Activated CD4-positive, alpha-beta T cell treated with anti-CD3 and anti-CD28 coated beads, Interleukin-2, amount 50 U/mL, for 16 hours (primary cell): ENCODE measurements at regions not wholly inside any gene's neighbourhood (a gene's known extent, or its start where the extent isn't known, plus 50 kb on each side); places are given as distances from the start of the nearest gene placed in this dataset.

Experiments
- DNase-seq: peaks from one replicate; pipeline ENCODE4 v3.0.0-alpha.2; 2020

GRCh38 chr6:82680192-82680591 lies 316.6 kb downstream of the TPBG start:
- DNase-seq: no peak

DNA sequence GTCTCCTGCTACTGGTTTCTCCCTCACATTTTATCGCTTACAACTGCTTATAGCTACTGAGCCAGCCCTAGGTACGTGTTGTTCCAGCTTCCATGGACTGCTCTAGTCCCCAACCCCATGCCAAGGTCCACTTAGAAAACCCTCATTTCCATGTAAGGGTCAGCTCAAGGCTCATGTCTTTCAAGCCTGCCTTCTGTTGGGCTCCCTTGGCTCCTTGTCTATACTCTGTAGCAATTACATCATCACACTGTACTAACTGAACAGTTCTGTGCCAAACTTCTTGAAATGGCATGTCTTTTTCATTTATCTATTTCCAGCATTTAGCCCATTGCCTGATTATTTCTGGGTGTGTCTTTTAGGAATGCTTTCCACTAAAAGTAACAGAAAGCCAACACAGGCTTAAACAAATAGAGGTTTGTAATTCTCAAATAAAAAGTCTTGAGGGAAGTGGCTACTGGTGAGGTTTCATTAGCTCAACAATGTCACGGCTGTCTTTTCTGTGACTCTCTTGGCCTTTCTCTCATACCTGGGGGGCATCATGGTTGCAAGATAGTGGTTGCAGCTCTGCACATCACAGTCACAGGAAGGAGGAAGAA lies 317.6 kb downstream of the TPBG start:
- no peak for DNase-seq

GRCh38 chr6:82686719-82687118 lies 323.1 kb downstream of the TPBG start:
- no peak for DNase-seq

- DNase-seq: no peak
These were observed 324.2 kb downstream of the TPBG start for GRCh38 chr6:82687855-82688254.

DNA sequence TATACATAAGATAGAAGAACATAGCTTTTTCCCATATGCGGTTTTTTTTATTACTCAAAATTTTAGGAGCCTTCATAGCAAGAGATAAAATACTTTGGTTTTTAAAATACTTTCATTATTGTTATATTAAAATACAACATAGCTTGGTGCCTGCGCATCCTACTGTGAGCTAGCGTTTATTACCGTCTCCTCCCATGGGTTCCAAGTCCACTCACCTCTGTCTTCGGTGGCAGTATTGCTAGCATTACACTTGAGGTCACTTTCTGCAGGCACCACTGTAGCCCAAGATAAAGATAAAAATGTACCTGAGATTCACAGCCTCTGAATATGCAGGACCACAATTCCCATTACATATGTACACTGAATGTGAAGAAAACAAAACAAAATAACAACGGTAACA lies 326.7 kb downstream of the TPBG start:
- no peak for DNase-seq

DNA sequence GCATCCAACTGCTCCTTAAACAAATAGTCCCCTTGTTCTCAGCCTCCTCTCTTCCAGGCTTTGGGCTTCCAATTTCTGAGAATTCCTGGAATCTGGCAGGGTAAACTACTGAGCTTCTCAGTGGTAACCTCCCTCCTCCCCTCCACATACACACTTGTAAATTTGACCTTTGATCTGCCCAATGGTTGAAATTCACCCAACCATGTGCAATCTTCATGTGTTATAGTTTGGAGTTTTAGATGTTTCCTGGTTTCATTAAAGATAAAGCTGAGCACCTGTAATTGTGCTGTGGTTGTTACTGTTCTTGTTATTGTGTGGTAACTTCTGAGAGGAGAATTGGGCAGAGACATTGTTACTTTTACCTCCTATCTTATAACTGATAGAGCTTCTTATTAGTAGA lies 328.4 kb downstream of the TPBG start:
- no peak for DNase-seq

DNA sequence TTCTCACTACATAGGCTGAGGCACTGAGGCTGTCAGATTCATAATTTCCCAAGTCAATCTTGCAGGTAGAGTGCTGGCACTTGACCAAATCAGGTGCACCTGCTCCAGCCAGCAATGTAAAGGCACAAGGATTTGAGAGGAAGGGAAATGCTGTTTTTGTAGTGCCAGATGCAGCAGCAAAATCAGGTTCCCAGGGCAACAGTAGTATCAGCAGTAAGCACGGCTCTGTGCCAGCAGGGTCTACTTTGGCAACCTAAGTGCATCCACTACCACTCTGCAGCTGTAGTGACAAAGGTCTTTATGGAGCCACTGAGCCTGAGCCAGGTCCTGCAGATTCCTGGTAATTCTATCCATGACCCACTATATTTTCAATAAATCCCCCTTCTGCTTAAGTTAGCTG lies 329.5 kb downstream of the TPBG start:
- DNase-seq: no peak

- DNase-seq: no peak
These were observed 337.7 kb downstream of the TPBG start for GRCh38 chr6:82701341-82701740.

DNA sequence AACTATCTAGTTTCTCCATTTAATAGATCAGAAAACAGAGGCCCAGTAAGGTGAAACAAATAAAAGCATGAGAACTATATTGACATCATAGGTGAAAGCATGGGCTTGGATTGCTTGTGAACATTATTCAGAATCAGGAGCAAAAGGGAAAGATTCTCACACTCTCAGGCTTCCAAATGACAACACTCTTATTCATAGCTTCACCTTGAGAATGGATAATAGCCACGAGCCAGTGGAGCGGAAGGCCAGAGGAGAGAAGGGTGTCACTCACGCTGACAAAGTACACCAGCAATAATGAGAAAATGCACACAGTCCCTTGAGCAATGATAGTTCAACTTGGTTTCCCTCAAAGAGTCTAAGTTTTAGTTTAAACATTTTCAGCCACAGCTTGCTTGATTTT lies 339.0 kb downstream of the TPBG start:
- no peak for DNase-seq

DNA sequence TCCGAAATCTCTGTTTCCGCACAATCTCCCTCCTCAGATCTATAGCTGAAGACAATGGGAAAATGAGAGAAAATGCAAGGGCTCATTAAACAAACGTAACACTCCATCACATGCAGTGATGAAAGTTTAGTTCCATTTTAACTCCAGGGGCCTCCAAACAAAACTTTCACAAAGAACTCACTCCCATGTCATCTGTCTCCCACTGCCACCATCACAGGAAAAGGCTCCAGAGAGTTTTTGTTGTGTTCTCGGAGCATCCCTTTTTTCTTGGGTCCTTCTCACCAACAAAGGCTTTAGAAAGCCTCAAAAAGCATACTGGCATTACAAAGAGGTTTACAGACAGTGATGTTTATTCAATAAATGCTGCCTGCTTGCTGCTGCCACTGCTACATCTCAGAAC lies 339.6 kb downstream of the TPBG start:
- DNase-seq: no peak

DNA sequence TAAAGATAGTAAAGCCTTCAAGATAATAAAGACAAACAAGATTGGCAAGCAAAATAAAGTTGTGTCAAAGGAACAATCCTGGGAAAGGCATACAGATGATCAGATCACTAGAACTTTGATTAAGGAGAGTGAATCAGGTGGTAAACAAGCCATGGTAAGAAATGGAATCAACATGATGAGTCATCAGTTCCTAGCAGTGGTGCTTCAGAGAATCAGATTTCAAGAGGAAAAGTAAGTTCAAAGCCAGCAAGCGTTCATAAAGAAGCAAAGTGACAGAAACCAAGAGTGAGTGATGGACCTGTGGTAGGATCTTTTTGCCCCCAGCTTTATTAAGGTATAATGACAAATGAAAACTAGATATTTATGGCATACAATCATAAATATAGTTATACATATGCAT lies 340.4 kb downstream of the TPBG start:
- no peak for DNase-seq

- no peak for DNase-seq
These were observed 342.0 kb downstream of the TPBG start for GRCh38 chr6:82705579-82705978.

DNA sequence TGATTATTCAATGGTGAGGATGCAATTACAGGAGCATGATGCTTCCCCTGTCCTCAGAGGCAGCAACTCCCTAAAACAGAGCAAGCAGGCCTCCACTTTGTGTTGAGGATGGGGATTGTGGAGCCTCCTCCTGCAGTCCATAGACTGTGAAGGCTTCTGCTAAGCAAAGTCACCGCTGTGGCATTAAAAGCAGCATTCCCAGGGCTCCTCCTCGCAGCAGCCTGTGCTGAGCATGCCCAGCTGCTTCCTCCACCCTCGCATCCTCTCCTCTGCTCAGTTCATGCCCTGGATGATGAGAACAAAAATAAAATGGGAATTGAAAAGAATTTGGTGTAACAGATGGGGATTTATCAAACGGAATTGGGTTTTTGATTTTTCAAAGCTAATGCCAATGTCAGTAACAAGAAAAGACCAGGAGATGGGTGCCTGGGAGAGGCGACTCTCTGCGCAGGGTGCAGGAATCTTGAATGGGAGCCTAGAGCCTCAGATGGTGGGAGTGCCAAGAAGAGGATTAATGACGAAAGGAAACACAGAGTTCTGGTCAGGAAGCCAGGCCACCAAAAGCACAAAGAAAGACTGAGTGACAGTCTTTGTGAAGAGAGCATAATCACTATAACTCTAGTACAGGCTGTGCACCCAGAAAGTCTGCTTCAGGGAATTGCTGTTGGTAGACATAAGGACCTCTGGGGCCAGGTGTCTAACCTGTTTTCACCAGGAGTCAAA lies 347.6 kb downstream of the TPBG start:
- no peak for DNase-seq

- no peak for DNase-seq
These were observed 348.4 kb downstream of the TPBG start for GRCh38 chr6:82711971-82712370.

DNA sequence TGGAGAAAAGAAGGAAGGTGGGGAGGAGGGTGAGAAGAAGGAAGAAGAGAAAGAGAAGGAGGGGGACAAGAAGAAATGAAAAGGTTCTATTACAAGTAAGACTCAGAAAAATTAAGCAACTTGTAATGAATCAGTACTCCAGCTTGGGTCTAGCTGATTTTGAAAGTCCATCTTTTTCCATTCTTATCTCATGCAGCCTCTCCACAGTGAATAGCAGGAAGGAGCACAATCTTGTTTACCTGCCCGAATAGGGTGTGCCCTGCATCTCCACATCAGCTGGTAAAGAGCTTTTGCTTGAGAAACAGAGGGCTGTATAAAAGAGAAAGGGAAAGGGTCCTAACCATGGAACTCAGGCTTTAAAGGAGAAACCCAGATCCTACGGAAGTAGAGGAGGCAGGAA lies 348.8 kb downstream of the TPBG start:
- no peak for DNase-seq

GRCh38 chr6:82712826-82713225 lies 349.2 kb downstream of the TPBG start:
- DNase-seq: no peak

GRCh38 chr6:82720992-82721391 lies 344.6 kb downstream of the UBE3D start:
- no peak for DNase-seq

DNA sequence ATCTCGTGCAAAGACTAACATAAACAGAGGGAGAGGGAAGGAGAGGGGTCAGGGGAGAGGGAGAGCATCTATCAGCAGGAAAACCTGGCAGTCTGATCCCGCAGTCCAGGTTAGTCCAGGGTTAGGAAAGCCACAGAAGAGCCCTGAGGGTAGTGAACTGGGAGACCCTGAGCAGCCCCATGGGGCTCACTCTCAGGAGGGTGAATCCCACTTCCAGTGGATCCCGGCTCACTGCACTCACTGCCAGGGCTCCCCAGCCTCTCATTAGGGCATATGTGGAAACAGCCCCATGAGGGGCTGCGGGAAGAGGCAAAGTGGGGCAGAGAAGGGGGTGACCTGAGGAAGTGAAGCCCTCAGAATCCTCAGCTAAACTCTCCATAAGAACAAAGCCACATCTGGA lies 329.9 kb downstream of the UBE3D start:
- DNase-seq: no peak

- DNase-seq: no peak
These were observed 327.7 kb downstream of the UBE3D start for GRCh38 chr6:82737965-82738364.

DNA sequence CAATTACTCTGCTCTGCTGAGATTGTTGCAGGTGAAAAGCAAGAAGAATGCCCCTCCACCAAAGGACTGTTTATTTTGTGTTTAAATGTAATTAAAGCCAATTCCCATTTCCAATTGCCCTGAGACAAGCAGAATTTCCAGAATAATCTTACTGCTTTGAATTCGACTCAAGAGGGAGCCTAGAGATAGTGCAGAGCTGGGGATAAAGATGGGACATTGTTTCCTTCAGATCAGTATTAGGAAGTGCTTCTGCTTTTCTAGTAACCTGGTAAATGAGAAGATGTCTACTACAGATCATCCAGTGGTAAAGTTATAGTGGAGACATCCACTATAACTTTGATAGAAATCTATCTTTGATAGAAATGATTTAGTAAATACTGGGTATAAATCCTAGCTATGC lies 326.9 kb downstream of the UBE3D start:
- no peak for DNase-seq

DNA sequence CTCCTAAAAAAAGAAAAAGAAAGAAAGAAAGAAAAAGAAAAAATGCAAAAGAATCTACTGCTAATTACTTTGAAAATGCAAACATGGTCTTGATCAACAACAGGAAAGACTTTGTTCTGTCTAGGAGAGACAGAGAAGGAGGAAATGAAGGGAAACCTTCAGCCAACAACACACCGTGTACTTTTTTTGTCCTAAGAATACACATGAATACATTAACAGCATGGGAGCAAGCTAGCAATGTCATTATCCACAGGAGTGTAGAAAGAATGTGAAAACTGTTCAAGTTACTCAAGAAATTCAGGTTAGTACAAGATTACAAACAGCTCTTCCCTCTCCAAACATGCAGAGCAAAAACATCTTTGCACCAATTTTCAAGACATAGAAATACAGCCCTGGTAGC lies 326.3 kb downstream of the UBE3D start:
- no peak for DNase-seq

DNA sequence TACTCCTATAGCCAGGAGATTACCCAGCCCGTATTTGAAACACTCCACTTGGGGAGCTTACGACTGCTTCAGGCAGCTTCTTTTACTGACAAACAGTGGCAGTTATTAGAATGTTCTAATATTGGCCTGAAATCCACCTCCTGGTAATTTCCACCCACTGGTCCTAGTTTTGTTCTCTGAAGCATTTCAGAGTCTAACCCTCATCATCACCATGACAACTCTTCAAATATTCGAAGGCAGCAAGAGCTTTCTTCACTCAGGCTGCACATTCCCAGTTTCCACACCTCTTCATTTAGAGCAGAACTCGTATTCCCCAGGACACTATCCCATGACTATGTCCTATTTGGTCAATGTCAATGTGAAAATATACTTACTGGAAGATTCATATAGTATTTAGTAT lies 325.6 kb downstream of the UBE3D start:
- no peak for DNase-seq

- no peak for DNase-seq
These were observed 324.2 kb downstream of the UBE3D start for GRCh38 chr6:82741325-82741995.

DNA sequence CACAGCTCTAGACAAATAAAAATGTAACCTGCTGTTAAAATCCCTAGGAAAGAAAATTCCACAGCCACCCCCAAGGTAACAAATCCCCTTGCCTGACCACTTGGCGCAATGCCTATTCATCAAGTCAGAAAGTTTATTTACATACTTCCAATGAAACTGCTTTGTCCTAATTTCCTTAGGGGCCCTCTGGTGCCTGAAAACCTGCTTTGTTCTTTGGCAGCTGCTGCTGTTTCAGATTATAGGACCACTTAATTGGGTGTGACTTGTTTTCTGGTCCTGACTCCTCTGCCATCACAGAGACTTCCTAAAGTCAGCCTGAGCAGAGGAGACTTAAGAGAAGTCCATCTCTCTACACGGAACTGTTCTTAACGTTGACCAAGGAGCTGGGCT lies 323.6 kb downstream of the UBE3D start:
- DNase-seq: no peak
